ENCODE measurements at regions not wholly inside any gene's neighbourhood (a gene's known extent, or its start where the extent isn't known, plus 50 kb on each side); places are given as distances from the start of the nearest gene placed in this dataset.
"Not testable (repeated sequence)": the region's sequence is repeated elsewhere in the genome, so short reads cannot be mapped to it uniquely, and the experiment has no call there.

DNA sequence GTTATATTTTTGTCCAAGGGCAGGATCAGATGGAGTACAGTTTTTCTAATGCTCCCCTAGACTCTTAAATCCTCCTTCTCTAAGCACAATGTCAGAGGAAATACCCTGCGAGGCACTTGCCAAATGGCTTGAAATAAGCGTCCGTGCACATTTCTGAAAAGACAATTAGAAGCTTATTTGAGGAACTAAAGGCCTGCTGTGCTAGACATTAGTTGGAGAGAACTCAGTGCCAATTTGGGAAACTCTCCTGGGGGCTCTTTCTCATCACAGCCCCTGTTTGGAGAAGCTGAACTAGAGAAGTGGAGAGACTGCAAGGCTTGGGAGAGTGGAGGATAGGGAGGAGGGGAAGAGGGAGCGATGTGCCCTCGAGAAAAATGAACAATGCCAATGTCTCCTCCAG lies 247.6 kb upstream of the C2CD4B start:
- no peak for DNase-seq (ENCODE audit: low spot score)

DNA sequence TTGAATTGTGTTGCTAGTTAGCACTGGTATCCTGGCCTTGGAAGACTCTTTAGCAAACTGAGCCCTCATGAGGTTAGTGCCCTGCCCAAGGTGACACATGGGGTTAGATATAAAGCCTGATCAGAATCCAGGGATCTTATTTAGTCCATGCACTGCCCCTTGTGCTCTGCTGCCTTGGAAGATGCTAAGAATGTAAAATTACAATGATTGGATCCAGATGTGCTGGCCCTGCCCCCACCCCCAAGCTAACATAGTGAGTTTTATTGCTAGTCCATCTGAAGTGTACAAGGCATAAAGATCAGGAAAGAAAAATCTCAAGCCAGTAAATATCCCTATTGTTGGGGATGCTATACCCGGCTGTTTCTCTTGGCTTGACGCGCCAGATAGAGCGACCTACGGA lies 248.1 kb upstream of the C2CD4B start:
- no peak for DNase-seq (ENCODE audit: low spot score)

DNA sequence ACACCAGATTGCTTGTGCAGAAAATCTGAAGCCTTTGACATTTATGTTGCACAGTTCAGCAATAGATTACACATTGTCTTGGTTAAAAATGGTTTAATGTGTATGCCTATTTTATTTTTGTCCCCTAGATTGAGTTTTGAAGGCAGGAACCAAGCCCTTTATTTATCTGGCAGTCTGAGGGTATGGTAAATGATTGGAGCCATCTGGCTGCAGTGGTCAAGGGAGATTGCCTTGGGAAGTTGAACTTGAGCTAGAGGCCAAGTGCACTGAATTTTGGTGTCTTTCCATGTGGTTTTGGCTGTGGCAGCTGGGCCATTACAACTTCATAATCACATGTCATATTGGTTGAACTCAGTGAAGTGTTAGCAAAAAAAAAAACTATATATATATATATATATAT lies 248.7 kb upstream of the C2CD4B start:
- no peak for DNase-seq (ENCODE audit: low spot score)

DNA sequence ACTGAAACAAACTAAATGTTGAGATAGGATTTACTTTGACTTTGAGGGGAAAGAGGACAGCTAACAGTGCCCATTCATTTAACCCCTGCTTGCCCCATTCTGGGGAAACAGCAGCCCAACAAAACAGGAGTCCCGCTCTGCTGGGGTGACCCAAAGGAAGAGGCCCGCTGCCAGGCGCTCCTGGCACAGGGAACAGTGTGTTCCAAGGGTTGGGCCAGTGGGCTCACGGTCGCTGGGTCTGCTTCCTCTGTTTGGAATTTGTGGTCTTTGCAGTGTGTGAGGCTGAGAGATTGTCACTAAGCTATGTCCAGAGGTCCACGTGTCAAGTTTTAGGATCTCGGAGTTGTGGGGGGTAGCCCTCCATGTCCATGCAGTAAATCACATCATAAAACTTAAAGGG lies 250.4 kb upstream of the C2CD4B start:
- DNase-seq (ENCODE audit: low spot score), result no peak

DNA sequence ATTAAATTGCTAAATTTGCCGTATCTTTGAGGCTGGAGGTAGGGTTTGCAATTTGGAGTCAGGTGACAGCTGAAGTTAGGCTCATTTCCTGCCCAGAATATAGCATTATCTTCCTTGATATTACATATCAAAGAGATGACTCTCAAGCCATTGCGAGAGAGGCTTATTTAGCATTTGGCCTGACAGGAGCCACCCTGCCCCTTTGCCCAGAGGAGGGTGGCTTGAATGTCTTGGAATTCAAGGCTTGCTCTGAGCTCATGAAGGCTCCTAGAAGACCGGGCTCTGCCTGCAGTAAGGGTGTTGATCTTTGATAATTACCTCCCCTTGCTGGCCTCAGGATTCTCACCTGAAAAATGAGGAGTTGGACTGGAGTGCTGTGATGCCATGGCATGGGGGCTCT lies 251.4 kb upstream of the C2CD4B start:
- DNase-seq (ENCODE audit: low spot score), result no peak

DNA sequence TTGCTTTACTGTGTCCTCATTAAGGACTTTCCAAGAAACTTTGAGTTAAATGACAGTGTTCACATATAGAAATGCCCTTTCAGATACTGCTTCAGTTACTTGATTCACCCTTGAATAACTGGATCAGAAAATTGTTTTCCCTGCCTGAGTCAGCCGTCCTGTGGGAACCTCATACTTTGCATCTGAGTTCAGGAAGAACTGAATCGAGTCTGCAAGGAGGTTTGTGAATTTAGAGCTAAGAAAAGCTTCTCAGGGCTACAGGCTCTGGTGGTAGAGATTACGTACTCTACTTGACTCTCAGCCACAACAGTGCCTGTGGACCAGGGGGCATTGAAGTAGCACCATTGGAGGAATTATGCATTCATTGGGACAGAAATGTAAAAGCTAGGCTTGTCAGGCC lies 252.4 kb upstream of the C2CD4B start:
- DNase-seq (ENCODE audit: low spot score), result no peak

DNA sequence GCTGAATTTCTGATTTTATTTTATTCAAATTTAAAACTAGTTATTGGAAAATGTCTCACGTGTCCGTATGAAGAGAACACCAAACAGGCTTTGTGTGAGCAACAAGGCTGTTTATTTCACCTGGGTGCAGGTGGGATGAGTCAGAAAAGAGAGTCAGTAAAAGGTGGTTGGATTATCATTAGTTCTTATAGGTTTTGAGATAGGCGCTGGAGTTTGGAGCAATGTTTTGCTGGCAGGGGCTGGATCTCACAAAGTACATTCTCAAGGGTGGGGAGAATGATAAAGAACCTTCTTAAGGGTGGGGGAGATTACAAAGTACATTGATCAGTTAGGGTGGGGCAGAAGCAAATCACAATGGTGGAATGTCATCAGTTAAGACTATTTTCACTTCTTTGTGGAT lies 253.4 kb upstream of the C2CD4B start:
- DNase-seq (ENCODE audit: low spot score), result not testable (repeated sequence)

DNA sequence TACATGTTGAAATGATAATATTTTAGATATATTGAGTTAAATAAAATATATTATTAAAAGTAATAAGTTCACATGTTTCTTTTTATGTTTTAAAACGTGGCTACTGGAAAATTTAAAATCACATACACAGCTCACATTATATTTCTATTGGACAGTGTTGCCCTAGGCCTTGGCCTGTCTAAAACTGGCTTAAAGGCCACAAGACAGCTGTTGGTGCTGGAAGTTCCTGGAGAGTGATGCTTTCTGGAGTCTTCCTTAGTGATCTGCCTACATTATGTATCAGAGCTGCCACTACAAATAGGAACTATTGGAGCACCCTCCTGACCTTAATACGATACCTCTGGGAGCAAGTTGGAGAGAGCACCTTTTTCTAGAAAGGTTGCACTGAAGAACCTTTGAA lies 254.1 kb upstream of the C2CD4B start:
- DNase-seq (ENCODE audit: low spot score), result no peak

DNA sequence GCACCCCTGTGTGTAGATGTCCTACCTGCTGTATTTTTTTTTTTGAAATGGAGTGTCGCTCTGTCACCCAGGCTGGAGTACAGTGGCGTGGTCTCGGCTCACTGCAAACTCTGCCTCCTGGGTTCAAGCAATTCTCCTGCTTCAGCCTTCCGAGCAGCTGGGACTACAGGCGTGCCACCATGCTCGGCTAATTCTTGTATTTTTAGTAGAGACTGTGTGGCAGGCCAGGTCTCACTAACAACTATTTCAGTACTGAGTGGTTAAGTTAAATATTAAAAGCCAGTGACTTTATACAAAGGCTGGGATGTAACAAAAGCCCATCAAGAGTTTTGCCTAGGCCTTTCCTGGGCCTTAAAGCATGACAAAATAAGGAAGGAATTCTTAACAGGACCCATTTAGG lies 255.3 kb upstream of the C2CD4B start:
- DNase-seq (ENCODE audit: low spot score), result not testable (repeated sequence)

DNA sequence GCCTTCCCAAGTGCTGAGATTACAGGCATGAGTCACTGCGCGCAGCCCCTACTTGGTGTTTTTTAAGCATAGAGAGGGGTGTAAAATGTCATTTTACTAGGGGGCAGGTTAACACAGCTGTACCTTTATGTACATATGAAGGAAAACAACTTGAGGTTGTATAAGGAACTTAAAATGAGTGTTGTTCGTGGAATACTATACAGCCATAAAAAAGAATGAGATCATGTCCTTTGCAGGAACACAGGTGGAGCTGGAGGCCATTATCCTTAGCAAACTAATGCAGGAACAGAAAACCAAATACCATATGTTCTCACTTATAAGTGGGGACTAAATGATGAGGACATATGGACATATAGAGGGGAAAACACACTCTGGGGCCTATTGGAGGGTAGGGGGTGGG lies 256.2 kb upstream of the C2CD4B start:
- no peak for DNase-seq (ENCODE audit: low spot score)

DNA sequence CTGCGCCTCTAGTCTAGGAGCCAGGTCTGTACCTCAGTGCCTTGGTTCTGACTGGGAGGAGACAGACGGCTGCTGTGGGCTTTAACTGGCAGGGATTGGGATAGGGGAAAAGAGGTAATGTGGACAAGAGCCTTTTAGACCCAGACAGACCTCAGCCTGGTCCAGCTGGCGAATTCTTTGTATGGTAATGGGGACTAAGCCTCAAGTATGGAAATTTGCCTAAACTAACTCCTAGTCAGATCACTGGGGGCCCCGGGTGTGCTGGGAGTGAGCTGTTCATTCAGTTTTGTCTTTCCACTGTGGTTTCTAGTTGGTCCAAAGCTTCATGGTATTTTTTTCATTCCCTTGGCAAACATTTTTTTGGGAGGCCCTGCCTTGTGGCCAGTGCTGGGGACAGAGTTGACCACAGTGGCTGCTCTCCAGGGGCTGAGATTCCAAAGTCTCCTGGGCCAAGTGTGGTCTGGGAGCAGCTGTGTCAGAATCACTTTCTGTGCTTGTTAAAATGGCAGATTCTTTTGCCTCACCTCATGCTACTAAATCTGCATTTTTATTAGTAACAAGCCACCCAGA lies 261.4 kb upstream of the C2CD4B start:
- no peak for DNase-seq (ENCODE audit: low spot score)

DNA sequence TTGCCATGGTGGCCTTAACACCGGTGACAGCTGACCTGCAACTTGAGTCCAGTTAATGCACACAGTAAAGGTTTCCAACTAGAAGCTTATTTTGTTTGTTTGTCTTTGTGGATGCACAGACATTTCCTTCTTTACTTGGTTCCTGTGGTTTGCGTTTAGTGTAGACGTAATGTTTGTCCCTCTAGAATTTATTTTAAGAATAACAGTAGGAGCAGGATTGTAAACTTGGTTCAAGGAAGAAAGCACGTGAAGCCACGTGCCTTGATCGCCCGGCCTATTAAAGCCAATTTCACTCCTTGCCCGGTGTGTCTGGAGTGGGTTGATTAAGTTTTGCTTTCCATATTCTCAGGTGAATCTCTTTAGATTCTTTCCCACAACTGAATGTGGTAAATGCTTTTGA lies 263.2 kb upstream of the C2CD4B start:
- no peak for DNase-seq (ENCODE audit: low spot score)

DNA sequence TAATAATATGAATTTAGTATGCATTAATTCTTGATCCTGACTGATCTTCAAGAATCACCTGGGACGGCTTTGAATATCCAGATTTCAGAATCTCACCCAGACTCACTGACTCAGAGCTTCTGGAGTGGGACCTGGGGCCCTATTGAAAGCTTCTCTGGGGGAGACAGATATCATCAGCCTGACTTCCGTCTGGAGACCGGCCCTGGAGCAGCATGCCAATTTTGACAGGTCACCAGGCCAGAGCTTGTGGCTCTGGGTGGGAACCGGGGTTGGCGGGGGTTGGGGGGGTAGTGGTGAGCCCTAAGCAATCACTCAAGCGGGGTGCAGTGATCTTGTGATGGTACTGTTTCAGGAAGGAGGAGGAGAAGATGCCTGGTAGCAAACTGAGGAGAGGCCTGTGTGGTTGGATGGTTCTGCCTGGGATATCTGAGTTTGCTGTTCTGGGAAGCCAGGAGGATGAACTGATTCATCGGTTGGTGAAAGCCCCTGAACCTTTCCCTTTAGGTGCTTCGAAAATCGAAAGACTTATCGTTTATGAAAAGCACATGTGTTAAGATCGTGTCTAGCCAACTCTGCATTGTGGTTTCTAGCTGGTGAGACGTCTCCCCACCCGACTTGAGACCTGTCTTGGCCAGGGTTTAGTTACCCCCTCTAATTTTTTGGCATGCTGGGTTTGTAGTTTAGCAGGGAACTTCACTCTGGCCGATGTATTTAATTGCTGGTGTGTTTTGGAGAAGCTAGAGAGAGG lies 263.9 kb upstream of the C2CD4B start:
- DNase-seq (ENCODE audit: low spot score), result no peak

DNA sequence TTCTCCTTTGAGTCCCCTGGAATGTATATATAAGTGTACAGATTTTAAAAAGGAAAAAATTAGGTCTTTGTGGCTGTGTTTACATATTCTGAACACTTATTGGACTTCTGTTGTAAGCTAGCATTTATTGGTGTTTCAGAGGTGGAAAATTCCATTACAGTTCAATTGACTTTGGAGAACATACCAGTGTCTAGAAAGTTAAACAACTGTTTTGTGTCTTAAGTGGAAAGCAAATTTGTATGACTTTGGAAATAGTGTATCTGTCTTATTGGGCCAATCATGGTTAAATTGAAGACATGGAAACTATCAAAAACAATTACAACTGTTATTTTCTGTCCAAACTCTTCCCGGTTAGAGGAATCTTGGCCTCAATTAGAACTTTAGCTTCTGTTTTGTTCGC lies 265.0 kb upstream of the C2CD4B start:
- DNase-seq (ENCODE audit: low spot score), result no peak

DNA sequence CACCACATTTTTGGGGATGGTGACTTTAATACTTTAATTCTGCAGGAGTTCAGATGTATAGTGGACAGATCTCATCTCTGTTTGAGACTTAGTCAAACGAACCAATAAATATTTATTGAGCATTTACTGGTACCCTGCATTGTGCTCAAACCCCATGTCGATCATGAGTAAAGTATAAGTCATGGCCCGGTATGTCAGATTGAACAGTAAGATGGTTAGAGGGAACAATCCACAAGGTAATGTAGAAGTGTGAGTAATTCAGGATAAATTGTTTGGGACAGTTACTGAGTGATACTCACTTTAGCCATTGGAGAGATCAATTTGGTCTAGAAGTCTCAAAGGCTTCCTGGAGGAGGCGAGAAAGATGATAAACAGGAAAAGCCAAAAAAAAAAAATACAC lies 265.5 kb upstream of the C2CD4B start:
- no peak for DNase-seq (ENCODE audit: low spot score)

DNA sequence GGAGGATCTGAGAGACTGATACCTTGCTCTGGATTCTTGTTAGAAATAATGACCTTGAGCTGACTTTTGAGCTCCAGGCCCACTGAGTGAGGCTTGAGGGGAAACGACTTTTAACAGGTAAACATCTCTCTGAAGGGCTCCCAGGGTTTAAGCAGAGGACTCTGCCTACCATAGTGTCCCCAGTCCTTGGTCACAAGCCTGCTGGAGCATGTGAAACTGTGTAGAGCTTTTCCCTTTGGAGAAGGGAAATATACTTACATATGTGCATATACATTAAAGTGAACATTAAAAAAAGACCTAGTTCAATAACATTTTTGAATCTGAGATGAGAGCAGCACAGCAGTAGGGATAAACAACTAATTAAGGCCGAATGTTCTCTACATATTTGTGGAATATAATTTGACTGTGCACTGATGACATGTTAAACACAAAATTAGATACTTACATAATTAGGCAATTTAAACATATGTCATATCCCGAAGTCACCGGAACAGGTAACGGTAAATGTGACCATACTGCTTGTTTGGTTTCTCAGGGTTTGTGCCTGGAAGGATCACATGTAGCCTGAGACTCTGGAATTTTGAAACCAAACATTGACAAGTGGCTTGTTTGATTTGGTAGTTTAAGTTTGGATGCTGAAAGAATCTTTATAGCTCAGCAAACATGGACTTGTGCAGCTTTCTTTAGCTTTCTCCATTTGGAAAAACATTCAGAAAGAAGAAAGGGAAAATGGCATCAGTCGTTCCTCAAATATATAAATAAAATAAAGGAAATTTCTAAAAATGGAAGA lies 266.1 kb upstream of the C2CD4B start:
- no peak for DNase-seq (ENCODE audit: low spot score)

DNA sequence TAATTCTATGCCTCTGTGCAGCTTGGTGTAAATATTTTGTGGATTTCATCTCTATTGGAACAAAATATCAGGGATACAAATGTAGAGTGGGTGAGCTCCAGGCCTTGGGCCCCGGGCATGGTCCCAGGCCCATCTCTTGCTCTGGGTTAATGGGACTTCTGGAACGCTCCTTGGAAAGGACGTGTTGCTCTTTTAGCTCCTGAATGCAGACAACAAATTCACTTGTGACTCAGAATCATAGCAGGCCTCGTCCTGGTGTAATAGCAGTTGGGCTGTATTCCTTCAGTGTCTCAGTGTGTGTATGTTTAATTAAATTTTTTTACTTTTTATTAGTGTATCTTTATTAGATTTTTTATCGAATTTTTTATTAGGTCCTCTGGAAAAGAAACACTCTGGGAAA lies 266.7 kb upstream of the C2CD4B start:
- no peak for DNase-seq (ENCODE audit: low spot score)

DNA sequence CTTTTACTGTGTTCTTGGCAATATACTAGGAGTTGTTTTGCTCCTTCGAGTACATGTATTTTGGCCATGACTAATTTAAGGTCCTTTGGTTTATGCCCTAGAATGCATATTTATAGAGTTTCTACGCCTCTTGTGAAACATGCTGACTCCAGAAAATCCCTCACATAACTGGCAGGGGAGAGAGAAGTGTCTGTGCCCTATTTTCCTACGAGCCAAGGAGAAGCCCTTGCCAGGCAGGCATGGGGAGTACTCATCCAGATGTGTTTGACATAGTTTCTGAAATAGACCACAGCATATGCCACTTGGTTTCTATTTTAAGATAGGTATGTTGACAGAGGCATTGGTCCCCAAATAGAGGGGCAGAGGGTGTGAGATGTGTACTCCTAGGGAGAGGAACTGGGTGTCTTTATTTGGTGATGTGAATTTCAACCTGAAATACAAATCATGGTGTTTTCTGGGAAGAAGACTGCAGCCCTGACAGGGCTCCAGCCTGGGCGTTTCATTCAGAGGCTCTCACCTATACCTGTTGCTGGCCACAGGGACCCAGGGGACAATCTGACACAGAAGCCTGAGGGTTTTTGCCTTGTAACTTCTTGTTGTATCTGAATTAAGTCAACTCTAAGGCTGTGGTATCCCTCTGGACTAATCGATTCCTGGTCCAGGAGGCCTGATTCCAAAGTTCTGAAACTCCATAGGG lies 267.8 kb upstream of the C2CD4B start:
- no peak for DNase-seq (ENCODE audit: low spot score)

DNA sequence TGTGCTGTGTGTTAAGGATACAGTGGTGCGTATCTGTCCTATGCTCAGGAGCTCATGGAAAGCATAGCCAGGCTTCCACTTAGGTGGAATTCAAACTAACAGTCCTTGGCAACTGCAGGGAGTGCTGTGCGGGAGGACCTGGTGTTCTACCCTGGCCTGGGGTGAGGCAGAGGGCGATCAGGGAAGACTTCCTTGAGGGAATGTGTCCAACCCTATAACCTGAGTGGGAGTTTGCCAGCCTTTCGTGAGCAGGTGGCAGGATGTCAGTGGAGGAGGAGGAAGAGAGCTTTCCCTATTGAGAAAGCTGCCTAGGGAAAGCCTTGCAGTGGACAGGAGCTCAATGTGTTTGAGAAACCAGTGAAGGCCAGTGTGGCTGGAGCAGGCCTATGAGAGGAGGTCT lies 271.1 kb upstream of the C2CD4B start:
- DNase-seq (ENCODE audit: low spot score), result no peak

DNA sequence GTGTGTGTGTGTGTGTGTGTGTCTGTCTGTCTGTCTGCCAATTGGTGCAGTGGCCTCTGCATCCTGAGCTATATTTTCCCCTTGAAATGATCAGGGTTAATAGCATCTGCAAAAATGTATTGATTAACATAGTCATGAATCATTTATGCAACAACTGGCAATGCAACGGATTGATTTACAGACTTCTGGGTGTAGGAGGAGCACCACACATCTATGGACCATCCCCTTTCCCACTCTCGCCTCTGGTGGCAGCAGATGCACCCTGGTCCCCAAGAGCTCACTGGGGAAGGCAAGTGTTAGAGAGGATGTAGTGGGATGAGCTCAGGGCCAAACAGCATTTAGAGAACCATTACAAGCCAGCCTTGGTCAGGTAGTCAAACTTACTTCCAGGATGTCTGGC lies 272.7 kb upstream of the C2CD4B start:
- no peak for DNase-seq (ENCODE audit: low spot score)

DNA sequence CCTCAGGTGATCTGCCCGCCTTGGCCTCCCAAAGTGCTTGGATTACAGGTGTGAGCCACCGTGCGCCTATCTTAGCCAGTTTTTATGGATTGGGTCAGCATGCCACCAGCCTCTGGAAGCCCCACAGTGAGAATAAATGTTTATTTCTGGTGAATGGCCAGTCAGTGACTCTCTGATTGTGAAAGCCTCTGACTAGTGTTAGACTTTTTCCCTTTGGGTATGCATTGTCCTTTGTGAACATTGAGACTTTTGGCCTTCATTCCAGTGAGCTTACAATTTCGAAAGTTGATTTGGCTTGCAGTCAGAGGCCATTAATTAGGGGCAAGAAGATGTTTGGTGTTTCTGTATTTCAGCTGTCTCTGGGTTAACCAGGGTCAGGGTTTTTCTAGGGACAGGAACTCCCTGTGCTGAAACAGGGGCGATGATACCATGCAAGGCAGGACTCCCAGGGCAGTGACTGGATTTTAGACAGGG lies 274.5 kb upstream of the C2CD4B start:
- no peak for DNase-seq (ENCODE audit: low spot score)

DNA sequence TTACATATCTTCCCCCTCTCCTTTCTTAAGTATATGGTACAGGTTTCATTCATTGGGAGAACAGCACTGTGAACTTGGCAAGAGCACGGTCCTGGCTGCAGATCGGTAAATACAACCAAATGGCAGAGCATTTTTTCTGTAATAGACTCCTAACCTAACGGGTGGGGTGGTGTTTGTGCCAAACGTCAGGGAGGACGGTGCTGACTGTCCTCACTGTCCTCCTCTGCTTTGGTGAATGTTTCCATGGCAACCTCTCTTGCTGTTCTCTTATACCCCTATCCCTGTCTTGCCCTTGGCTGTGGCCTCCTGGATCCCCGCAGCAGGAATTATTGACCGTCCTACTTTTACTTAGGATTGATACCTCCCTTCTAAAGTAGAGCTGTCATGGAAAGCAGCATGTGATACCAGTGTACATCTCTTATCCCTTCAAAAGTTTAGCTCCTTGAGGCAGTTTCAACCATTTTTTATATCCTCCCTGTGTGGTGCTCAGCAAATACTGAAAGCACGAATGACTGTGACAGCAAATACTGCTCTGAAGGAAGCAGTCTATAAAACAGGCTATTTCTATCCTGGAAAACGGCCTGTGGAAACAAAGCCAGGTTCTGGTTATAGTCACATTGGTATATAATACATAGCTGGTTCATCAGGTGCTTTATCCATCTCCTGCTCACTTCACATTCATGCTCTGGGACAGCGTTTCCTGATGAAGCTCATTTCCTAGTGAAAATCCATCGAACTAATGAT lies 275.4 kb upstream of the C2CD4B start:
- DNase-seq (ENCODE audit: low spot score), result no peak

All from HuH-7.5 (cell line).